HPDE6-E6E7 (cell line): ENCODE measurements at regions not wholly inside any gene's neighbourhood (a gene's known extent, or its start where the extent isn't known, plus 50 kb on each side); places are given as distances from the start of the nearest gene placed in this dataset.

Source experiments
- DNase-seq: peaks from one replicate; pipeline ENCODE4 v3.0.0; 2011; ENCODE audit warnings: missing footprints; ENCODE audit errors: extremely low spot score

DNA sequence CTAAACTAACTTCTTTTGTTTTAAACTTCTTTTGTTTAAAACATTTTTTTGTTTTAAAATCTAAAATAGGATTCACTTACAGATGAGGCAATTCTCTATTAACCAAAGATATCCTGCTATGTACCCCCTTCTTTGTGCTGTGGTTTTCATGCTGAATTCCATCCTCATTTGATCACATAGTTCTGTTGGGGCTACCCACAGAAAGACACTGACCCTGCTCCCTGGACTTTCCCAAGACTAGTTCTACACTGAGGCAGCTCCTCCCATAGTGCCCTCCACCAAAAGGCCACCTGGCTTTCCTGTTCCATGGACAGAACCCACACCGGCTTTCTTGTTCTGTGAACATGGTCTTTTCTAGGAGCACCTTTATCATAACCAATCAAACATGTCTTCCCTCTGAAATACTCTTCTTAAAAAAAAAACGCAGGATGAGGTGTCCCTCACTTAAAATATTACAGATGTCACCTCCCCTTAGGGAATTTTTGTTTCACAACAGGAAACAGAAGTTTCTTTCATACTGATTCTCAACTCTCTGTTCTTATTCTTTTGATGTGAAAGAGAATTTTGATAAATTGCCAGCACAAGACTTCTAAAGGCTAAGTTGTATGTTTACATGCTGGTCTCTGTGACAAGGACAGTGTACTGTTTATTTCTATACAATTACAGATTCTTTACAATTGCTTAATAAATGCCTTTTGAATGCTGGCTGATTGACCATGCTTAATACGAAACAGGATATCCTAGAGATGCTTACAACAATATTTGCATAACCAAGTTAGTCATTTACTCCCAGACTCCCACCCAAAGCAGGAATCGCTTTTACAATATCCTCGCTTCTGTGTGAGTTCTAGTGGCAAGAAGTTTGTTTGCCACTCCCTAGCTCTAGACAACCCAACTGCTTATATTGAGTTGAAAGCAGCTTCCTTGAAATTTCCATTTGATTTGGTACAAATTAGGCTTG is 300.4 kb downstream of the DTWD2 start:
- DNase-seq: no peak

DNA sequence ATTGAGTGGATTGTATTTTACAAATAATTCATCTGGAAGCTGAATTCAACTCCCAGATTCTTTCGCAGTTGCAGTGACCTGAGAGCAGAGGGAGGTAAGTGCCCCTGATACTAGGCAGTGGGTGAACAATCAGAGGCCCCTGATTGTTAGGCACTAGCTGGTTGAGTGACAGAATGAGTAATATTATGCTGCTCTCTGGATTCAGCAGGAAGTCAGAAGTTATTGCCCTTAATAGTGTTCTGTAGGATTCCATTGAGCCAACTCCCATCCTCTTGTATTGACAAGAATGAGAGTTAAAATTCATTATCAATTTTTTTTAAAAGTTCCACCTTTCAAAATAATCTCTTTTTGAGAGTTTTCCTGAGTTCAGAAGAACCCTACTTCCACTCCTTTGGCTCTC is 301.2 kb downstream of the DTWD2 start:
- no peak for DNase-seq

DNA sequence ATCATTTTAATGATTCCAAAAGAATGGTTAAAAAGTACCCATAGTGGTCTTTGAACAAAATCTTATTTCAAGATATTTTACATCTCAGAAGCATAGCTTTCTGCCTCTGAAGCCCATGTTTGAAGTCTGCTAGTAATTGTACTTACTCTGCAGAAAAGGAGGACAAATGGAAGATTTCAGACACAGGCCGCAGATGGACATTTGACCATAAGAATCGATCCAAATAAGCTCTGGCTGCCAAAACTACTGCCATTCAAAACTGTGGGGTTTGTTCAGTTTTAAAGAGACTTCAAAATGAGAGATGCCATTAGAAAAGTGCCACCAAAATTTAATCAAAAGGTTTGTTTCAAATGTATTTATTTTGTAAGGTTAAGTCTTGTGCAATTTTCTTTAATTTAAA is 306.7 kb downstream of the DTWD2 start:
- no peak for DNase-seq

DNA sequence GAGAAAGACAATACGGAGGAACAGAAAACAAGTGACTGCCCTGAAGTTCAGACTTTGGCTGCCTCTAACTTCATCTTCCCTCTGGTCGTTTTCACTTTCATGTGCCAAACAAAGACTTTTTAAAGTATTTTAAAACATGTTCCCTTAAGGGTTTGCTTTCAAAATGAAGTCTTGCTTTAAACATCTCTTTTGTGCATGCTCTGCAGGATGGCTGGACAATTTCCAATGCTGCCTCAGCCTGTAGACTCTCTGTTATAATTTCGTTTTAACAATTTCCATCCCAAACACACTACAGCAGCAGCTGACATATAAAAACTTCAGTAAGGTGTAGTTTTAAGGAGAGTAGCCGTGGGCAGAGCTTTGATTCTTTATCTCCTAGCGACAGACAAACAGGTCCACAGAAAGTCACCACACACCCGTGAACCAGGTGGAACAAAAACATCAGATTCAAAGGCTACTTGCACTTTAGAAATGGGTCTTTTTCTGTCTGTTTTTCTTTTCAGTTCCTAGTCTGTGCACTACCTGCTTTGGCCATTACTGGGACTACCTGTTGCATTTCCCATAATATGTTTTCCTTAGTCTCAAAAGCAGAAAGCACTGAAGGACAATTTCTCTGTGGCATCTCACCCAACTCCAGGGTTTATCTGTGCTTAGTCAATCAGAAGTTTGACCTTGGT is 308.9 kb downstream of the DTWD2 start:
- no peak for DNase-seq

DNA sequence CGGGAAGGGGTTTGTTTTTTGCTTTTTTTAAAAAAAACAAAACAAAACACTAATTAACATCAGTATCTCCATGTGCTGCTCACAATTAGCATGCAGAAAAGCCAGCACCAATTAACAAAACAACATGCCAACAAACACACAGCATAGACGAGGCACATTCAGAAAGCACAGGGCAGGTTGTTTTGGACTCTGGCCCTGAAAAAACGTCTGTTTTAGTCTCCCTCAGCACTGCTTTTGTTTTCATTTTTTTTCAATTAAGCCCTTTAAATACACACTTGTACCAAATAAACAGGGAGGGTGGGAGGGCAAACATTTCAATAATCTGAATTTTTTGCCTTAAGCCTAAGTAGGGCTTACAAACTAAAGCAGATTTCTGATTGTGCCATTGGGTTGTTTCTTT is 309.6 kb downstream of the DTWD2 start:
- DNase-seq: no peak

DNA sequence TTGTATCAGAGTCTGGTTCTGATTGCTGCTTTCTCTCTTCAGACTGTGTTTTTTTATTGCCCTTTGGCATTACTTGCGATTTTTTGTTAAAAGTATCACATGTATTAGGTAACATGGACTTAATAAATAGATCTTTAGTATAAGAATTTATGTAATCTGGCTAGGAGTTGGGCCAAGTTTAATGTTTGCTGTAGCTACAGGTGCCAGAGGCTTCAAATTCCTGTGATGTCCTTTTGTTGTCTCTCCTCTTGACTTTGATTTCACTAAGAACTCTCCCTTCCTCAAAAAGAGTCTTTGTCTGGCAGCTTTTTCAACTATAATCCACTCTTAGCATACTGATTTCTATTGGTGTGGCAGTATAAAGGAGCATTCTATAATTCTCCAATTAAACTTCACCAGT is 313.1 kb downstream of the DTWD2 start:
- no peak for DNase-seq

DNA sequence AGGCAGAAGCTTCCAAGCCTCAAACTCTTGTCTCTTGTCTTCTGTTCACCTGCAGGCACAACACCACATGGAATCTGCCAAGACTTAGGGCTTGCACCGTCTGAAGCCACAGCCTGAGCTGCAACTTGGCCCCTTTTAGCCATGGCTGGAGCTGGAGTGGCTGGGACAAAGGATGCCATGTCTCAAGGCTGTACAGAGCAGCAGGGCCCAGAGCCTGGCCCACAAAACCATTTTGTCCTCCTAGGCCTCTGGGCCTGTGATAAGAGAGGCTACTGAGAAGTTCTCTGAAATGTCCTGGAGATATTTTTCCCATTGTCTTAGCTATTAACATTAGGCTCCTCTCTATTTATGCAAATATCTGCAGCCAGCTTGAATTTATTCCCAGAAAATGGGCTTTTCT is 330.8 kb downstream of the DTWD2 start:
- DNase-seq: no peak

DNA sequence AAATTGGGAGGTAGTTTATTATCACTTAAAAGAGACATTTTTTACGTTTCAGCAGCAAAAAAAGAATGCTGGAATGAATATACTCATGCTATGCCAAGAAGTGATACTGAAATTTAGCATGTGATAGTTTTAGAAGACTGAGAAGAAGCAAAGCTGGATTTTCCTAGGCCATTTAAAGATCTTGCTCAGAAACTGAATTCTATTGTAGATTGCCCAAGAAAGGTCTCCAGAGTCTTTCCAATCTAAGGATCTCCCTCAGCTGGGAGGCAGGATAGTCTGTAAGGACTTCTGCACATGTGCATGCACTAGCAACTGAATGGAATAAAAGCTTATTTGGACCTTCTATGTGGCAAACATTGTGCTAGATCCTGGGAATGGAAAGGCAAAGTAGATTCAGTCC is 334.5 kb downstream of the DTWD2 start:
- DNase-seq: no peak

DNA sequence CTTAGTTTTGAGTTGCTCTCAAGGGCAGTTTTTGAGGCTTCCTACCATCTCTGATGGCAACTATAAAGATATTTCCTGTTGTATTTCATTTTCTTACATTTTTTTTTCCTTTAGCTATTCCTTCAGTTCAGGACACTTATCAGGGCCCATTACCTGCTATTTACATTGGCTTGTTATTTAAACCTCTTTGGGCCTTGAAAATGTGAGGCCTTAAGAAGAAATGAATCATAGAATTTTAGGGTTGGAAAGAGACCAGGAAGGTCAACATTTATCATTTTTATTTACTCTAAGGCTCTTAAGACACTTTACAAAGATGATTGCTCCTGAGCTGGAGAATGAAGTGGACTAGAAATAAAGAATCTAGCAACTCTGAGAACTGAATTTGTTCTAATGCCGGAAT is 335.2 kb downstream of the DTWD2 start:
- no peak for DNase-seq

DNA sequence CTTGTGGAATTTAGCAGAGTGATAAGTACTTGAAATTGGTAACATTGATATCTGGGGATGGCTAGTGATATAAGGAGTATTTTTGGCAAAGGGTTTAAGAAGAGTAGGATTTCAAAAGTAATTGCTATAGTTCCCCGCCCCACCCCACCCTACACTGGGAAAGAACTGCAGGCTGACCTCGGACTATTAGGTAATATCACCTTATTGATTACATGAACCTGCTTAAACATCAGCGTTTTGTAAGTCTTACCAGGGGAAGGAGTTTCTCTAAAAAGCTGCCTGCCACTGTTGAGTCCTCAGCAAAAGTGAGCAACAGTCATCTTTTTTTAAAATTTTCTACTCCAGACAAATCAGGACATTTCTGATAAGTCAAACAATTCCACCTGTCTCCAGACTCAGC is 337.3 kb downstream of the DTWD2 start:
- DNase-seq: no peak

DNA sequence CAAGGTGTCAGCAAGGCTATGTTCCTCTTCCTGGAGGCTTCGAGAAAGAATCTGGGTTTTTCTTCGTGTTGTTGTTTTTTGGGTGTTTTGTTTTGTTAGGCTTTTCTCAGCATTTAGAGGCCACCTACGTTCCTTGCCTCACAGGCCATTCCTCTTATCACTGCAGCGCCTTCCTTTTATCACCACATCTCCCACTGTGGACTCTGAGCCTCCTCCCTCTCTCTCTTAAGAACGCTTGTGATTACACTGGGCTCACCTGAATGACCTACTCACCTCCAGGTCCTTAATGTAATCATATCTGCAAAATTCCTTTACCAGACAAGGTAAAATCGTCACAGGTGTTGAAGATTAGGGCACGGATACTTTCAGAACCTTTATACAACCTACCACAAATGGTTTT is 340.8 kb downstream of the DTWD2 start:
- no peak for DNase-seq

DNA sequence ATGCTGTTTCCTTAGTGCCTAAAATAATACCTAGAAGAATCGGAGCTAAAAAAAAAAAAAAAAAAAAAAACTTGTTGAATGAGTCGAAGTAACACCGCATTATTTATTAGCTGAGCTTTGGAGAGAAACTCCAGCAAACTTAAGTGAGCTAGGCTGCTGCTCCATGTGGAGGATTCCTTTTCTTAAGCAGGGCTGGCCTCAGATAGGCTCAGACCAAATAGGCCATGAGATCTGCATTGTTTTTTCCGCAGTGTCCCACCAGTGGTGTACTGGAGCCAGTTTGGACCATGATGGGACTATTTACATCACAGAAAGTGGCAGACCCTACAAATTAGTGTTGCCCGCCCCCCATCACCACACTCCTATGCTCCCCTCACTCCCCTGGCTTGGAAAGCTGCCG is 341.4 kb downstream of the DTWD2 start:
- no peak for DNase-seq

DNA sequence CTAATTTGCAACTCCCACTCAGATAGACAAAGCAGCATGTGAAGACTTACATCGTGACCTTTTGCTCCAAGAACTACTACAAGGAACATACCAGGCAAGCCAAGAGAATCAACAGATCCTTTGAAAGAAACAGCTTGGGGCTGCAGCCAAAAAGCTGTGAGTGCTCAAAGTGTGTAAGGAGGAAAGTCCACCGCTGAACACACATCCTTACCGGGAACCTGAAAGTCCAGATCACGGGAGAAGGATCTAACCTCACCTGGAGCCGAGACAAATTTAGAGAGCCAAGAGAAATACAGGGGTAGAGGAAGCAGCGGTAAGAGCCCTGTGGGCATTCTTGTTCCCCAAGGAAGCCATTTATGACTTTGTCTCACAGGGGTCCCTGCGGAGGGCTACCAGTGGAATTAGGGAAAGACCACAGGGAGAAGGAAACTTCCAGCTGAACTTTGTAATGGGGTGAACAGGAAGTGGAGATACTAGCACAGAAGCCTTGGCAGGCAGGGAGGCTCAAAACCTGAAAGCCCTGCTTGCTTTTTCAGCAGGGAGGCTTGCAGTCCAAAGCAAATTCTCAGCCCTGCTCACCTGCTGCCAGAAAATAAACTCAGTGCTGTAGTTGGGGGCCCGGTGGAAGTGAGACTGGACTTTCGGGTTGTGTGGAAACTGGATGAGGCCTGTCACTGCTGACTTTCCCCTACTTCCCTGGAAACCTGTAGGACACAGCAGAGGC is 350.2 kb downstream of the DTWD2 start:
- no peak for DNase-seq

DNA sequence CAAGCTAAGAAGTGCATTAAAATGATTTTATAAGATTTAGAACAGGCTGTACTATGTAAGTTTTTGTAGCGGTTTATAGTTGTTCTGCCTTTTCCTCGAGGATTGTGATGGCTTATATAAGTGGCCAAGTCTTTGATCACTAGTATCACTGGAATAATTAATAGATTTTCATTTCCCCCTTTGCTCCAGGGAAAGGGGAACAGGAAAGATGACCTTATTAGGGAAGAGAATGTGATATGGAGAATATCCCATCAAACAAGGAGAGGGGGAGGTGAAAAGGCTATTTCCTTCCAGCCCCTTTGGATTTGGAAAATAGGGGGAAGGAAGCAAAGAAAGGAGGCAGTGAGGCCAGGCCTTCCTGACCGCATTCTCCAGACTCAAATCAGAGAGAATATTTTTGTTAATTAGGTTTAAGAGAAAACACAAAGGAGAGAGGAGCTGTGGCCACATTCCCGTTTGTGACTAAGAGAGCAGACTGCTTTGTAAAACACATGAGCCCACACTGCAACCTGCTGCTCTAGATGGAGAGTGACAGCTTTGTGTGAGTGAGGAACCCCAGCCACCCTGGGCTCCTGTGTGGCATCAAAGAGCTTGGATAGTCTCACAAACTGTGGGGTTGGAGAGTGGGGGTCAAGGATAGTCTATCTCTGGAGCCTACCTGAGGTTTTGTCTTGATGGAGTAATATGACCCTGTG is 359.5 kb downstream of the DTWD2 start:
- DNase-seq: no peak

DNA sequence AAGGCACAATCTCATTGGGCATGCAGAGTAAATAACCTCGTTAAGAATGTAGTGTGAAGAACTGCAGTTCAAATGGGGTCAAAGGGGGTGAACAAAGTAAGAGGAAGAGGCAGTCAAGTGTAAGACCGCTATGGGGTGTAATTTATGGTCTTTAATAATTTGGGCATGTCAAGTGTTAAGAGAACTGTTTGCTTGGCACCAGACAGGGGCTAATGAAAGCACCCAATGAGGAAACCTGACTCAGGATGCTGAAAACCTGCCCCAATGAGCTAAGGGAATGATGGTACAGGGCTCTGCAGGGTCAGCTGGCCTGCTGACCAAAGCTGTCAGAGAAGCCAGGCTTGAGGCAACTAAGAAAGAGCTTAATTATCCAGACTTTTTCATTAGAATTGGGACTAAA is 368.1 kb downstream of the DTWD2 start:
- no peak for DNase-seq

DNA sequence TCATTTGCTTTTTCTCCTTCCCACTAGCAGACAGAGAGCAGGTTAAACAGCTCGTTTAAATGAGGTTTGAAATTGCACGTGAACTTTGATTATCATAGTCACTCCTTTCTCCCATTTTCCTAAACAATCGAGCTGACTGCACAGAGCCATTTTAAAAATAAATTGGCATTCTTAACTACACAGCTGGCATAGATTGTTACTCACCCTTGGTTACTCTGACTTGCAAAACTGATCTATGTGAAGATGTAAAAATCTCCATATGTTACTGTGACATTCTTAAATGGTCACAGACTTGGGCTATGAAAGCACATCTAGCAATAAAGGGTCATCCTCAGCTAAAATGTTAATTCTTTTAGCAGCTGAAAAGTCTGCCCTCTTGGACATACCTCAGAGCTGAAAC is 368.5 kb downstream of the DTWD2 start:
- DNase-seq: no peak

DNA sequence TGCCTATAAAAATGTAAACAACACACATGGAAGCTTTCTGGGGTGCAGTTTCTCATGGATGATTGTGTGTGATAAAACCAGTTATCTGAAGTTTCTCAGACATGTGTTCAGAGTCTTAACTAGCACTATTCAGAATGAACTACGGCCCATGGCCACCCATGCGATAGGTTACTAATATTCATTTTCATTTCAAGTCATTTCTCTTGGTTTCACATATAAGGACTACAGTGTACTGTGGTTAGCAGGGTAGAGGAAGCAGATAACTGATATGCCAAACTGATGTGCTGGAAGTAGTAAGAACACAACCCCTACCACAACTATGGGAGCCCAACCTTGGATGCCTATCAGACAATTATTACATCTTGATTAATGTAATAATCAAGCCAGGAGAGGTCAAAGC is 372.1 kb downstream of the DTWD2 start:
- no peak for DNase-seq

DNA sequence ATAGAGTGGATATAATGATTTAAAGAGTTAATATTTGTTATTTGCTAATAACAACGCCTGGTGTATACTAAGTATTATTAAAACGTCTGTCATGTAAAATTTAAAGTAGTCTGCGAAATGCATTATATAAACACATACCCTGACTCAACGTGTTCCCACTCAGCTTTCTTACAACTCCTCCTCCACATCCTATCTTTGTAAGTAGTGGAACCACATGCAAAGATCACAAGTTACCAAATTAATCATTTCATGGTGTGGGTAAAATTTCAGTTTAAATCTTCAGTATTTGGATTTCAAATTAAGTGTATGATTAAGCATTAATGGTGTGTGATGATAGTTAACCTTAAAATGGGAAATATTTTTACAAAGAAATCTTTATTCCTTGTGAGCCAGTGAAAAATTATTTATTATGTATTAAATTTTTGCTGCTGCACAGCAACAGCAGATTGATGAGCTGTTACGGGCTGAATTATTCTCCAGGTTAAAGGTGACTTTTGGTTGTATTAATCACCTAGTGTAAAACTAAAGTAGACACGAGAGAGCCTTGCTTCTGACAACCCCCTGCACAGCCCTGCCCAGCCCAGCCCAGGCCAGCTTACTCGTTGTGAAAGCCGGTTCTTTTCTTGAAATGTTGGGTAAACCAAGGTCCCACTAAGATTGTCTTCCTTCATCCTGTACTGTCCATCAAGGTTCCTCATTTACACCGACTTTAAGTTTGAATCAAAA is 373.5 kb downstream of the DTWD2 start:
- no peak for DNase-seq

DNA sequence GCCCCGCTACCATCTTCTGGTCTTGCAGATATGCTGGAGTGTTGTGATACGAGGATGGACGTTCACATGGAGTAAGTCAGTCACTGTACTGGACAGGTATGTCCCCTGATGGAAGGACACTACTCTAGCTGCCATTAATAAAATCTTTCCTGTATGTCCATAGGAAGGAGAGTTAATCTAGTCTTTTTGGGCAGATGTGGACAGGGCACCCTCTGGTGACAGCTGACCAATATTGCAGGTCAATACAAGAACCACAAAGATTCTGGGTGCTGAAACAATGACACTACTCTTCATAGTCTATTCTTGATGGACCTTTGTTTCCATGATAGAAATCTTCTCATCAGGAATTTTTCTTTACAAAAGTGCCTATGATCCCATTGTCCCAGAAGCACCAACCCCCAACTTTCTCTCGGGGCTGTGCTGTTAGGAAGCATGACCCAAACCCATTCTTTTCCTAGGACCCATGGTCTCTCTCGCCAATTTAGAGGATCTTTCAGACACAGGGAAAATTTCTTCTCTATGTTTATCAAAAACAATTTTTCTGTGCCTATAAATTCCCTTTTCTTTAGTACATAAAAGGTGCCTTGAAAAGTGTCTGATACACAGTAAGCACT is 376.9 kb downstream of the DTWD2 start:
- peak; percentile 4 for DNase-seq

DNA sequence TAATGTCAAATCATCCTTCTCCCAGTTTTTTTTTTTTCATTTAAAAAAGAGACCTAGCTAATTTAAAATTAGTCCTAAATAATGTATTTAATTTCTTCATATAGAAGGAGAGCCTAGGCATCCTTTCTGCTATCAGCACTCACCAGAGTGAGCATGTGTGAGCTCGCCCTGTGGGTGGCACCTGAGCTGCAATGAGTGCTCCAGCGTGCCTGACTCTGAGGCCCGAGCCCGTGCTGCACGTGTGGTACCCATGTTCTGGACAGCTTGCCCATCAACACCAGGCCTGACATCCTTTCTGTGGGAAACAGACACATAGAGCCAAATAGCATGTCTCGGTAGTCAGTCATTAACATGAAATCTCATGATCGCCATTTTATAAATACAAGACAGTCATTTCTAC is 381.4 kb downstream of the DTWD2 start:
- no peak for DNase-seq

DNA sequence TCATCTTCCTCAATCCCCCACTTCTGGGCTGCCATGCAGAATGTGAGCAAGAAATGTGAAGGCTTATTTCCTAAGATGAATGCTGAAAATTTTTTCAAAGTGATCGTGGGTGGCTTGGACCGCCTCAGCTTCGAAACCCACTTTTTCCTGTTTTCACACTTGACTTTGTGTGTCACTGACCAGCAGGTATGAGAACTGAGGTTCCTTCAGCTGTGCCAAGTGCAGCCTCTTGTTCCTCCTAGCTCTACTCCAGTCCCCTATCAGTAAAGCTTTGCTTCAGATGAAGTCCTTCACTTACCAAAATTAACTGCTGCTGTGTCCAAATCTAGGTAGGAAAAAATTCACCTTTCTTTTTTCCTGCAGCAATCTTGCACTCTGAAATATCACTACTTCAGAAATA is 382.6 kb downstream of the DTWD2 start:
- DNase-seq: no peak
